GM19452 (cell line): ENCODE measurements at regions not wholly inside any gene's neighbourhood (a gene's known extent, or its start where the extent isn't known, plus 50 kb on each side); places are given as distances from the start of the nearest gene placed in this dataset.

Experiments
- ATAC-seq: cut with Tn5 transposase; IDR thresholded peaks from one replicate; pipeline ENCODE4 v1.9.1; 2021; ENCODE audit not compliant: unreplicated experiment

GRCh38 chr10:78759456-78760120, 309.2 kb upstream of the ZMIZ1 start:
- no peak for ATAC-seq

GRCh38 chr10:78760463-78761310, 308.1 kb upstream of the ZMIZ1 start:
- ATAC-seq = no peak

DNA sequence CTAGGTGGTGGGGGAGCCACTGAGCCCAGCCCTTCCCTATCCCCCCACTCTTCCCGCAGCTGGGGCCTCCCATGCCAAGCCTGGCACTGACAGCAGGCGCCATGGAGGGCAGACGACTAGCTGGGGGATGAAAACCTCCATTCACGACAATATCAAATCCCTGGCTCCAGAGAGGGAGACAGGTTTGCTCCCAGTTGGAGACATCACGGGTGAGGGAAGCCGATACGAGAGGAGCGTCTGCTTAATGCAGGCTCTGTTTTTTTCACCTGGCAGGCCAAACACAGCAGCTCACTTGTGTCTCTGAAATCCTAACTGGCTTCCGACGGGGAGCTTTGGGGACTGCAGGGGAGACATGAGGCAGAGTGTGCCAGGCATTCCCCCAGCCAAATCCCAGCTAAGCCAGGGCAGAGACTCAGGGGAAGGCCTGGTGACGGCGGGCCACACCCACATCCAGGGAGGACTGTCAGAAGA, 307.4 kb upstream of the ZMIZ1 start:
- no peak for ATAC-seq

GRCh38 chr10:78762086-78762630, 306.6 kb upstream of the ZMIZ1 start:
- ATAC-seq = no peak

DNA sequence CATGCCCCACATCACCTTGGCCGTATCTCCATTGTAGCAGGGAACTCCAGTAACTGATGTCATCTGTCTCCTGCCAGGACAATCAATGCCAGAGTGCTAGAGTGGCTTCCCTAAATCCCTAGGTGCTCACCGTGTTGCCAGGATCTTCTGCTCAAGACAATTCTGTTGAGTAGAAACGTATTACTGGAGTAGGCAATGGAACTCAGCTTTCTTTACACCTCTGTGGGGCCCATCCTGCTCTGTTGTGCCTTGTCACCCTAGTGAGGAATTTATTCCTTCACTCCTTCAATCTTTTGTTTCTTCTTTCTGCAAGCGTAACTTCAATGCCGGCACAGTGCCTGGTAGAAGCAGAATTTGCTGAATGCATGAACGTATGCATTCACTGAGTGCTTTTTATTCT, 305.5 kb upstream of the ZMIZ1 start:
- ATAC-seq = no peak

GRCh38 chr10:78763651-78764395, 304.9 kb upstream of the ZMIZ1 start:
- no peak for ATAC-seq

- no peak for ATAC-seq
Observed at GRCh38 chr10:78764436-78764835, 304.3 kb upstream of the ZMIZ1 start.

DNA sequence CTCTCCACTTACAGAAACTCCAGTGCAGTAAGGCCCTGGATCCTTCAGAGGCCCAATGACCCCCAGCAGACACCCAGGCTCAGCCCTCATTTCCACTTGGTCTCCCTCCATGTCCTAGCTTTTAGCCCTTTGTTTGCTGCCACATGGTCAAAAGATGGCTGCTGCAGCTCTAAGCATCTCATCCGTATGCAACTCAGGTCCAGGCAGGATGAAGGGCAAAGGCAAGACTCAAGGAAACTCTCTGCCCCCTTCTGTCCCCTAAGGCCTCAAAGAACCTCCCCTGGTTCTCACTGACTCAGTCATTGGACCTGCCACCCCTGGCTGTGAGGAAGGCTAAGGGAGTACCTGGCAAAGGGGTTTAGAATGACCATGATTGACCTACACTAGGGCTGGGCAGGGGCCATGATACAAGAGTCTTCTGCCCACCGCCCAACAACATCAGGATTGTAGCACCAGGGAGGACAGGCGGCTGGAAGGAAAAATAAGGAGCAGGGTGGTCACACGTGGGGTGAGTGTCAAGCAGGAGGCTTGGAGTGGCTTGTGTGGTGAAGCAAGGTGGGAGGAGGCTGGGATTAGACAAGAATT, 303.8 kb upstream of the ZMIZ1 start:
- no peak for ATAC-seq

GRCh38 chr10:78765726-78766335, 302.9 kb upstream of the ZMIZ1 start:
- ATAC-seq = no peak

GRCh38 chr10:78766603-78767002, 302.2 kb upstream of the ZMIZ1 start:
- ATAC-seq = no peak

- ATAC-seq = no peak
Observed at GRCh38 chr10:78768041-78768835, 300.5 kb upstream of the ZMIZ1 start.

DNA sequence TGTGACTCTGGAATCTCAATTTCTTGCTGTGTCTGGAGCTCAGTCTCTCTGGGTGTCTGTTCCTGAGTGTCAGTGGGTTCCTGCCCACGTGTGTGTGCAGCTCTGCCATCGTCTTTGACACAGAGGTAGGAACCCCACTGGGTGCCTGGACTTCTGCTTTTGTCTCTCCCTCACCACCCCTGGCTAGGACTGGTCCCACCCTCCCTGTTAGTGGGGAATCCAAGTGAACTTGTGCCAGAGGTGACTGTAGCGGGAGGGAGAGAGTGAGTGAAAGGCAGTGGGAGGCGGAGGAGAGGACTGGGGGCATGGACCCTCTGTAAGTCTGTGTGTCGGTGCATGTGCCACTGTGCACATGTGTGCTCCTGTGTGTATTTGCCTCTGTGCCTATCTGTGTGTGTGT, 299.9 kb upstream of the ZMIZ1 start:
- ATAC-seq = no peak

- no peak for ATAC-seq
Observed at GRCh38 chr10:78769526-78769925, 299.2 kb upstream of the ZMIZ1 start.

DNA sequence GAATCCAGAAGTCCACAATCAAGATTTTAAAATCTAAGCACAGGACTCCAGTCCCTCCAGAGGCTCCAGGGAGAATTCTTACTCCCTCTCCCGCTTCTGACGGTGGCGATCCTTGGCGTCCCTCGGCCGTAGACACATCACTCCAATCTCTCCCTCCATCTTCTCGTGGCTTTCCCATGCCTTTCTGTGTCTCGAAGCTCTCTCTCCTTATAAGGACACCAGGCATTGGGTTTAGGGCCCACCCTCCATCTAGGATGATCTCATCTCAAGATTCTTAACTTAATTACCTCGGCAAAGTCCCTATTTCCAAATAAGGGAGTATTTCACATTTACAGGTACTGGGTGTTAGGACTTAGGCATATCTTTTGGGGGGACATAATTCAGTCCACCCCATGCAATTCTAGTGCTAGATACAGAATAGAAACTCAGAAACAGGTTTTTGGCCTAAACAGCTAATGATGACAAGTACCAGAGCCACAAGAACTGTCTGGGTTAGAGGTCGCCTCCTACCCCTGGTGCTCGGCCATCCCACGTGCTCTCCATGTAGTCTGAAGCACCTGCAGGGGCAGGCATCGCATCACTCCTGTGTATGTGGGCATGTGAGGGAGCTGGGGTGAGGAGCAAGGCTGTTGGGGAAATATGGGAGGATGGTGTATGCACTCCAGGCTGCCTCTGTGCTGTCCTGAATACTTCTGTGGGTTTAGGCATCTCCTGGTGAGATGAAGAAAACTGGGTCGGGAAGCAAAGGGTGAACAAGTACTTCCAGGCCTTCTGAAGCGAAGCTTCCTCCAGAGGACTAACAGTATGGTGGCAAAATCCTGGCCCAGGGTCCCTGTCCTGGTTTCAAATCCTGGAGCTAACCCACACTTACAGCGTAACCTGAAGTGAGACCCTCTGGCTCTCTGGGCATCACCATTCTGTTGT, 298.3 kb upstream of the ZMIZ1 start:
- no peak for ATAC-seq

- no peak for ATAC-seq
Observed at GRCh38 chr10:78771260-78771659, 297.5 kb upstream of the ZMIZ1 start.

DNA sequence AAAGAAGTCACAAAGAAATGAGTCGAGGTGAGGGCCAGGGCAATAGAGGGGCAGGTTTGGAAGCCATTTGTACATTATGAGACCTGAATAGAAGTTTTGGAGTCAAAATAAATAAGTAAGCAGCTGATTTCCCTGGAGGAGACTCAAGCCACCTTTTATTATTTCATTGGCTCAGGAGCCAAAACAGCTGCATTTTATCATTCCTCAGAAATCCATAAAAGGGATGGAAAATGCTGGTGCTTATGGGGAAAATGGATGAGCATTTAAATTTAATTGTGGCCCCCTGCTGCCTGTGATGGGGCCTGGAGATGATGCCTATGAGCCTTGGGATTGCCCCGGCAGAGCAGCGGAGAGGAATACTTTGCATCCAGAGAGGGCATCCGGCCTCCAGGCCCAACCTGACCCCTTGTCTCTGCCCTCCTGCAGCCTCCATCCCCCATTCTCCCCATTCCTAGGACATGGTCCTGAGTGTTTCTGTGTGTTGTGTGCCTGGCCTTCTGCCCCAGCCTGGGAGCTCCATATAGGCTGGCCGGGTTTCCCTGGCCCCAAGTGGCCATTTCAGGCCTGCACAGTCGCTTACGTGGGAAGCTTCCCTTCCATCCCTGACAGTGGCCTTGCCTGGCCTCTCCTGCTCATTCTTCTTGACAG, 296.8 kb upstream of the ZMIZ1 start:
- ATAC-seq = no peak

DNA sequence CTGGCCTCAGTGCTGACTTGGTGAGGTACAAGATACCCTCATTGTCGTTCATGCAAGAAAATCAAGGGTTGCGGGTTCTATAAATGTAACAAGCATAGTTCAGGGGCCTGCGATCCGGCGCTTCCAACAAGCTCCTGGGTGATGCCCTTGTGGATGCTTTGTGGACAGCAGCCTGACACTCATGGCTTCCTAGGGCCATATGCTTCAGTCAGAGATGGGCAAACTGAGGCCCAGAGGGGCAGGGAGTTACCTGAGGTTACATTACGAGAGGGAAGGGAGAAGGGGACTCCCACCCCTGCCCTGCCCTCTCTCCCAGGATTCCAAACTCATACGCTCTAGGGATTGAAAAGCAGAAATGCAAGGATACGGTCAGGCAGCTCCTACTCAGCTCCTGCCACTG, 296.3 kb upstream of the ZMIZ1 start:
- ATAC-seq = no peak

- ATAC-seq = no peak
Observed at GRCh38 chr10:78772986-78773530, 295.7 kb upstream of the ZMIZ1 start.
